Rectal smooth muscle tissue (tissue), 1 donor: ENCODE measurements at regions not wholly inside any gene's neighbourhood (a gene's known extent, or its start where the extent isn't known, plus 50 kb on each side); places are given as distances from the start of the nearest gene placed in this dataset.

ENCODE experiments used
- H3K27ac ChIP-seq: one replicate; pipeline ENCODE4 v1.7.0; 2013; ENCODE audit warnings: low read depth, low read length, inconsistent platforms
- H3K27me3 ChIP-seq: one replicate; pipeline ENCODE4 v1.7.0; 2013; ENCODE audit warnings: low read length; ENCODE audit not compliant: control insufficient read depth, insufficient read depth
- H3K36me3 ChIP-seq: one replicate; pipeline ENCODE4 v1.7.0; 2013; ENCODE audit warnings: low read length; ENCODE audit not compliant: control insufficient read depth, insufficient read depth
- H3K4me1 ChIP-seq: one replicate; pipeline ENCODE4 v1.7.0; 2013; ENCODE audit warnings: low read length; ENCODE audit not compliant: control insufficient read depth, insufficient read depth
- H3K4me3 ChIP-seq: one replicate; pipeline ENCODE4 v1.7.0; 2013; ENCODE audit warnings: low read length
- H3K9ac ChIP-seq: one replicate; pipeline ENCODE4 v1.7.0; 2013; ENCODE audit warnings: low read length

GRCh38 chr7:22610951-22611757 is 111.2 kb upstream of the STEAP1B start:
- Histone ChIP-seq H3K27me3 (no peaks in the 10 kb centered on the region), H3K4me1 (peaks cover 6% of the 10 kb centered on the region), H3K9ac (no peak overlapping the region), H3K4me3 (no peak overlapping the region), H3K27ac (no peak overlapping the region), H3K36me3 (no peaks in the 10 kb centered on the region)

GRCh38 chr7:22610263-22610662 is 110.3 kb upstream of the STEAP1B start:
- Histone ChIP-seq H3K9ac (no peak overlapping the region), H3K27ac (no peak overlapping the region), H3K4me3 (no peak overlapping the region), H3K27me3 (no peaks in the 10 kb centered on the region), H3K4me1 (peaks cover 6% of the 10 kb centered on the region), H3K36me3 (no peaks in the 10 kb centered on the region)

- no peak overlapping the region for H3K9ac ChIP-seq
- H3K36me3 ChIP-seq: no peaks in the 10 kb centered on the region
- H3K4me3 ChIP-seq: no peak overlapping the region
- no peak overlapping the region for H3K27ac ChIP-seq
- peaks cover under 1% of the 10 kb centered on the region for H3K4me1 ChIP-seq
- no peaks in the 10 kb centered on the region for H3K27me3 ChIP-seq
Observed at GRCh38 chr7:22607180-22607579, 107.2 kb upstream of the STEAP1B start.

DNA sequence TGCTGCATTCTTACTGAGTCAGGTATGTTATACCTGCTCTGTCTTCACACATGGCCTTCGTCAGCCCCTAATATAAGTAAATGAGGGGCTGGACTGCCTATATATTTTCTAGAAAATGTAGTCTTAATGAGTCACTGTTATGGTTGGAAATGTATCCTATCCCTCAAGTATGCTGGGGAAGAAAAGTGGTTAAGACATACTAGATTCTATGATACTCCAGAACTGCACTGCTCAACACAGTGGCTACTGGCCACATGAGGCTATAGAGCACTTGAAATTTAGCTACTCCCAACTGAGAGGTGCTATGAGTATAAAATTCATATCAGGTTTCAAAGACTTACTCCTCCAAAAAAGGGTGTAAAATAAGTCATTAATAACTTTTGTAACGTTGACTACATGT is 104.3 kb upstream of the STEAP1B start:
- H3K4me1 ChIP-seq: peaks cover 6% of the 10 kb centered on the region
- no peak overlapping the region for H3K9ac ChIP-seq
- no peak overlapping the region for H3K4me3 ChIP-seq
- H3K27me3 ChIP-seq: no peaks in the 10 kb centered on the region
- H3K36me3 ChIP-seq: no peaks in the 10 kb centered on the region
- no peak overlapping the region for H3K27ac ChIP-seq

- no peaks in the 10 kb centered on the region for H3K36me3 ChIP-seq
- peaks cover 6% of the 10 kb centered on the region for H3K4me1 ChIP-seq
- no peak overlapping the region for H3K27ac ChIP-seq
- H3K4me3 ChIP-seq: no peak overlapping the region
- H3K9ac ChIP-seq: no peak overlapping the region
- H3K27me3 ChIP-seq: no peaks in the 10 kb centered on the region
Observed at GRCh38 chr7:22601812-22602565, 102.0 kb upstream of the STEAP1B start.

DNA sequence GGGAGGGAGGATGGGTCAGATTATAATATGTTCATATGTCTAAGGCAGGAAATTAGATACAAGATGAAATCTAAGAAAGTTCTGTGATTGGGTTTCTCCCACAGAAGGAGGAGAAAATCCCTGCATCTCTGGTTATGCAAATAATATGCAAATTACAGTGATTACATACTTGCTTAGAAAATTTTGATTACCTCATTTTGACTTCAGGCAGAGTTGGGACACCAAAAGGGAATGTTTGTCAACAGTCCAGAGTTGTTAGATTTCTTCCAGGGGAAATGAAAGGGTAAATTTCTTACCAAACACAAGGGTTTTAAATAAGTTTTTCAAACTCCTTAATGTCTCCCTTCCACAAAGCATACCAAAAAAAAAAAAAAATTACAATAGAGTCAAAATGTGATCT is 101.4 kb upstream of the STEAP1B start:
- Histone ChIP-seq H3K9ac (no peak overlapping the region), H3K27ac (no peak overlapping the region)

DNA sequence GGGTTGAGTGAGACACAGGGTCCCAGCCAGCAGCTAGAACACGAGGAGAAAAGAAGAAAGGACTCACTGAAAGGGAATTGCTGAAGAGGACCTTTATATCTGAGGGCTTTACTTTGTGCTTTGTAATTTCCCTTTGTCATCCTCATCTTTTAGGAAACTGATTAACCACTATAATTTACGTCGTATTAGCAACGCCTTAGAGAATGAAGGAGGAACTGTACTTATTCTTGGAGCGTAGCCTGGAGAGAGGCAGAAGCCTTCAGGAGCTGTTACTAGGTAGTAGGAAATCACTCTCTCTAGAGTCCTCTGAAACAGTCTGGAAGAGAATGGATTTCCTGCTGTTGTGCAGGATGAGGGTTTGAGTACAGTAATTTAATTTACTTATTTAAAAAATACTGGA is 101.0 kb upstream of the STEAP1B start:
- Histone ChIP-seq H3K27ac (no peak overlapping the region), H3K4me3 (no peak overlapping the region), H3K36me3 (no peaks in the 10 kb centered on the region), H3K27me3 (no peaks in the 10 kb centered on the region), H3K4me1 (peaks cover 6% of the 10 kb centered on the region), H3K9ac (no peak overlapping the region)

More for the DNA sequence above, 101.4 kb upstream of the STEAP1B start:
- no peak overlapping the region for H3K4me3 ChIP-seq
- H3K27me3 ChIP-seq: no peaks in the 10 kb centered on the region
- no peaks in the 10 kb centered on the region for H3K36me3 ChIP-seq
- H3K4me1 ChIP-seq: peaks cover 6% of the 10 kb centered on the region

GRCh38 chr7:22598318-22598920 is 98.4 kb upstream of the STEAP1B start:
- no peaks in the 10 kb centered on the region for H3K27me3 ChIP-seq
- no peak overlapping the region for H3K9ac ChIP-seq
- no peak overlapping the region for H3K4me3 ChIP-seq
- no peak overlapping the region for H3K27ac ChIP-seq
- H3K4me1 ChIP-seq: peaks cover 6% of the 10 kb centered on the region
- H3K36me3 ChIP-seq: no peaks in the 10 kb centered on the region

DNA sequence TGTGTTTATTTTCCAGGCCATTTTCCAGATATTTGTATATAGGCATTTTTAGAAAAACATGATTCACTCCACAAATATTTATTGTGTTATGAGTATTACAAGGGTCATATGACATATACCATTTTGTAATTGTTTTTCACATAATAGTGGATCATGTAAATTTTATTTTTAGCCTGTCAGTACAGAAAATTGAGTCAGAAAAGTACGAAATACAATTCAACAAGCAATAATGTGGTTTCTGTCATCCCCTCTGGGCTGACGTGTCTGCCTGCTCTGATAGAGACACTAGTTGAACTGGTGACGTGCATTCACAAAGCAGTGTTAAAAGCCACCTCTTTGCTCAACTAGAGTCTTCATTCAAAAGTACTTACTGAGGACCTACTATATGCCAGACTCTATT is 97.9 kb upstream of the STEAP1B start:
- Histone ChIP-seq H3K27me3 (no peaks in the 10 kb centered on the region), H3K4me3 (no peak overlapping the region), H3K36me3 (no peaks in the 10 kb centered on the region), H3K27ac (no peak overlapping the region), H3K9ac (no peak overlapping the region), H3K4me1 (peaks cover 6% of the 10 kb centered on the region)

GRCh38 chr7:22596763-22597400 is 96.9 kb upstream of the STEAP1B start:
- Histone ChIP-seq H3K27me3 (no peaks in the 10 kb centered on the region), H3K4me3 (no peak overlapping the region), H3K36me3 (no peaks in the 10 kb centered on the region), H3K27ac (no peak overlapping the region), H3K4me1 (peaks cover 2% of the 10 kb centered on the region), H3K9ac (no peak overlapping the region)

DNA sequence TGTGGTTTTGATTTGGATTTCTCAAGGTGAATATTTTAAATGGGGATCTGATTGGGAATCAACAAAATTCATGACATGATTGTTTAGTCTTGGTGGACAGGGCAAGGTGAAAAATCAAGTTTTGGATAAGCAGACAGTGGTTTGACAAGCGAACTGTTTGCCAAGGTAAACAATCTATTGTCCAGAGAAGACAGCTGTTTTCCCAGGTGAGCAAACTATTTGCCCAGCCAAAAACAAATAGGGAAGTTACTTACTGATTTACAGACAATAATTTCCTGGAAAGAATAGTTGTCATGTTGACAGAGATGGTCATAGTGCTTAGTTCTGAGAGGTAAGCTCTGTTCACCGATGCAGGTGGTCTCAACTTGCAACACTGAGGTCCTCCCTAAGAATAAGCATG is 94.0 kb upstream of the STEAP1B start:
- no peak overlapping the region for H3K4me3 ChIP-seq

DNA sequence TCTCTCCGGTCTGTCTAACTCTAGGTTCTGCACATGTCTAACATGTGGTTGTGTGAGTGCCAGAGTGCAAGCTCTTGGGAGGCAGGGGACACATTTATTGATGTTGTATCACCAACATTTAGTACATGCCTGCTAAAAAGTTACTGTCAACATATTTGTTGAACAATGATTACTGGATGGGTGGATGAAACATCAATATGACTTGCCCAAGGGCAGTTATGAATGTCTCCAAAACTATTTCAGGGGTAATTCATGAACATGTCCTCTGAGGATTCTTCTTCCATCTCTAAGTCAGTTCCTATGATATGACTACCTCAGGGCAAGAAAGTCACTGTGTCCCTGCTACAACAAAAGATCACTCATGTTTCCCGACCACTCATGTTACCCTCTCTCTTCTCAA is 91.3 kb upstream of the STEAP1B start:
- Histone ChIP-seq H3K36me3 (no peaks in the 10 kb centered on the region), H3K9ac (no peak overlapping the region), H3K27me3 (no peaks in the 10 kb centered on the region), H3K27ac (no peak overlapping the region), H3K4me3 (no peak overlapping the region), H3K4me1 (no peaks in the 10 kb centered on the region)

More for the DNA sequence above, 94.0 kb upstream of the STEAP1B start:
- H3K4me1 ChIP-seq: no peaks in the 10 kb centered on the region
- H3K9ac ChIP-seq: no peak overlapping the region
- no peaks in the 10 kb centered on the region for H3K27me3 ChIP-seq
- no peaks in the 10 kb centered on the region for H3K36me3 ChIP-seq
- H3K27ac ChIP-seq: no peak overlapping the region
